Neuronal stem cell (in vitro differentiated cells): ENCODE measurements at regions not wholly inside any gene's neighbourhood (a gene's known extent, or its start where the extent isn't known, plus 50 kb on each side); places are given as distances from the start of the nearest gene placed in this dataset.

ENCODE experiments used
- DNase-seq: peaks from one replicate; pipeline ENCODE4 v3.0.0-alpha.2; 2013; ENCODE audit warnings: low spot score
- H2AFZ ChIP-seq: one replicate; pipeline ENCODE4 v1.6.1; 2013; ENCODE audit warnings: mild to moderate bottlenecking, low read length, inconsistent platforms
- H2AK5ac ChIP-seq: 2 replicates; pipeline ENCODE4 v1.6.1; 2013; ENCODE audit warnings: low read depth, mild to moderate bottlenecking, inconsistent platforms, low read length, moderate library complexity, mixed read lengths
- H2BK120ac ChIP-seq: 2 replicates; pipeline ENCODE4 v1.6.1; 2013; ENCODE audit warnings: low read depth, mild to moderate bottlenecking, inconsistent platforms, low read length, moderate library complexity, mixed read lengths
- H2BK12ac ChIP-seq: one replicate; pipeline ENCODE4 v1.6.1; 2013; ENCODE audit warnings: low read length, inconsistent platforms
- H2BK15ac ChIP-seq: 2 replicates; pipeline ENCODE4 v1.6.1; 2013; ENCODE audit warnings: mild to moderate bottlenecking, low read length, inconsistent platforms, mixed read lengths
- H2BK5ac ChIP-seq: one replicate; pipeline ENCODE4 v1.6.1; 2013; ENCODE audit warnings: inconsistent platforms, mild to moderate bottlenecking, low read length, moderate library complexity
- H3K14ac ChIP-seq: one replicate; pipeline ENCODE4 v1.6.1; 2013; ENCODE audit warnings: low read length, inconsistent platforms
- H3K18ac ChIP-seq: 2 replicates; pipeline ENCODE4 v1.6.1; 2013; ENCODE audit warnings: low read length, inconsistent platforms
- H3K23ac ChIP-seq: 2 replicates; pipeline ENCODE4 v1.6.1; 2013; ENCODE audit warnings: low read depth, mild to moderate bottlenecking, mixed read lengths, low read length, inconsistent platforms; ENCODE audit not compliant: poor library complexity
- H3K27ac ChIP-seq: replicated peaks from 3 replicates; pipeline ENCODE4 v1.5.1; 2013; ENCODE audit warnings: low read length, inconsistent platforms
- H3K27me3 ChIP-seq, 3 experiments: 2 replicates each; pipeline ENCODE4 v1.6.1; 2013; ENCODE audit warnings: low read length in 3 of 3, mild to moderate bottlenecking in 2 of 3, inconsistent platforms in 1 of 3, low read depth in 1 of 3, mixed read lengths in 1 of 3, moderate library complexity in 1 of 3; ENCODE audit not compliant: control insufficient read depth in 3 of 3, insufficient read depth in 3 of 3
- H3K36me3 ChIP-seq, 2 donors: replicated peaks in 1 of 2; 2 replicates each; pipeline ENCODE4 v1.6.1; 2013; ENCODE audit warnings: low read length in 2 of 2; ENCODE audit not compliant: control insufficient read depth in 2 of 2, insufficient read depth in 2 of 2
- H3K4ac ChIP-seq: 2 replicates; pipeline ENCODE4 v1.6.1; 2013; ENCODE audit warnings: inconsistent platforms, mild to moderate bottlenecking, low read length, moderate library complexity
- H3K4me1 ChIP-seq, 2 donors: 1 replicate in 1 of 2; 2 replicates in 1 of 2; pipeline ENCODE4 v1.6.1; 2013; ENCODE audit warnings: low read length in 2 of 2, low read depth in 1 of 2; ENCODE audit not compliant: control insufficient read depth in 2 of 2, insufficient read depth in 1 of 2
- H3K4me2 ChIP-seq: one replicate; pipeline ENCODE4 v1.6.1; 2013; ENCODE audit warnings: mild to moderate bottlenecking, low read length, inconsistent platforms; ENCODE audit not compliant: insufficient read depth, poor library complexity, severe bottlenecking
- H3K4me3 ChIP-seq, 2 donors: 2 replicates each; pipeline ENCODE4 v1.5.1; 2013; ENCODE audit warnings: low read length in 2 of 2, mild to moderate bottlenecking in 2 of 2, inconsistent platforms in 1 of 2, moderate library complexity in 1 of 2
- H3K79me1 ChIP-seq: one replicate; pipeline ENCODE4 v1.6.1; 2013; ENCODE audit warnings: low read depth, mild to moderate bottlenecking, inconsistent platforms, low read length, moderate library complexity
- H3K9ac ChIP-seq: one replicate; pipeline ENCODE4 v1.6.1; 2013; ENCODE audit warnings: mild to moderate bottlenecking, low read depth, low read length, inconsistent platforms; ENCODE audit not compliant: poor library complexity
- H3K9me3 ChIP-seq, 2 donors: replicated peaks in 1 of 2; 2 replicates each; pipeline versions ENCODE3 to v1.6.1; 2013; ENCODE audit warnings: low read length in 2 of 2, mild to moderate bottlenecking in 2 of 2, inconsistent platforms in 1 of 2, low read depth in 1 of 2, mixed read lengths in 1 of 2, moderate library complexity in 1 of 2; ENCODE audit not compliant: control insufficient read depth in 2 of 2, insufficient read depth in 1 of 2
- H4K8ac ChIP-seq: one replicate; pipeline ENCODE4 v1.6.1; 2013; ENCODE audit warnings: low read depth, mild to moderate bottlenecking, inconsistent platforms, low read length, moderate library complexity
- H4K91ac ChIP-seq: one replicate; pipeline ENCODE4 v1.6.1; 2013; ENCODE audit warnings: low read length, low read depth, mild to moderate bottlenecking, inconsistent platforms; ENCODE audit not compliant: poor library complexity
- WGBS, 2 donors: extraction: QIAGEN DNeasy Blood & Tissue Kit; methylation state at CpG; one replicate each; pipeline ENCODE4 v1.1.7; 2013; ENCODE audit warnings: missing lambda C conversion rate in 2 of 2, mixed read lengths in 1 of 2; ENCODE audit not compliant: insufficient read length in 2 of 2, insufficient replicate concordance in 1 of 2; ENCODE audit errors: extremely low coverage in 2 of 2; 5-methylcytosine and 5-hydroxymethylcytosine counted together

DNA sequence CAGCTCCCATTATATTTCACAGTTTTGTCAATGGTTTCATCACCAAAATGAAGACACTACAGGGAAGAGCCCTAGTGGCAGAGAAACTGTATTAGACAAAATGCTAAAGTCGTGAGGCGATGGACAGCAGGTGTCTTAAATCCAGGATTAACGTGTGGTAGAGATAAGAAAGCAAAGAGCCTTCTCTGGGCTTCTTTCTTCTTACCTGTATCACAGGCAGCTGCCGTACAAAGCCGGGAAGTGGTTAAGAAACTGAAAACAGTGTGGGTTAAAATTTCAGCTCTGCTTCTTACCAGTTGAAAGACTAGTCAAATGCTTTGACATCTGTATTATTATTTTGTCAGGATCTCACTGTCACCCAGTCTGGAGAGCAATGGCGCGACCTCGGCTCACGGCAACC lies 98.2 kb upstream of the NUDT7 start:
- Histone ChIP-seq H3K18ac (no peak overlapping the region), H2BK5ac (no peak overlapping the region), H3K4me3 (no peak overlapping the region), H3K79me1 (no peaks in the 10 kb centered on the region), H2BK120ac (no peak overlapping the region), H4K8ac (no peak overlapping the region), H3K27me3 (no peaks in the 10 kb centered on the region), H2AFZ (no peak overlapping the region), H2AK5ac (no peak overlapping the region), H3K14ac (no peak overlapping the region), H3K9me3 (no peaks in the 10 kb centered on the region), H3K4me1 (no peaks in the 10 kb centered on the region), H3K23ac (no peak overlapping the region), H4K91ac (no peak overlapping the region), H3K4ac (no peak overlapping the region), H3K9ac (no peak overlapping the region), H3K36me3 (no peaks in the 10 kb centered on the region), H2BK12ac (no peak overlapping the region), H2BK15ac (no peak overlapping the region), H3K4me2 (no peak overlapping the region), H3K27ac (no peak overlapping the region)
- no peak for DNase-seq
- WGBS, 2 donors: no CpG with 5 or more reads among the region's 9 CpGs

DNA sequence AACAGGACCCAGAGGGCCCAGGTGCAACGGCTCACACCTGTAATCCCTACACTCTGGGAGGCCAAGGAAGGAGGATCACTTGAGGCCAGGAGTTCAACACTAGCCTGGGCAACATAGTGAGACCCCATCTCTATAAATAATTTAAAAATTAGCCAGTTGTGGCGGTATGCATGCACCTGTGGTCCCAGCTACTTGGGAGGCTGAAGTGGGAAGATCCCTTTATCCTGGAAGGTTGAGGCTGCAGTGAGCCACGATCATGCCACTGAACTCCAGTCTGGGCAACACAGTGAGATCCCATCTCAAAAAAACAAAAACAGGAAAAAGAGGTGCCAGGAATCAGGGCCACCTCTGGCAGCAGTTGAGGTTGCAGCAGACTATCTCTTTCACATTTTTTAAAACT lies 85.7 kb upstream of the NUDT7 start:
- Histone ChIP-seq H3K9me3 (no peaks in the 10 kb centered on the region), H2AK5ac (no peak overlapping the region), H3K4me3 (no peak overlapping the region), H3K14ac (no peak overlapping the region), H2BK5ac (no peak overlapping the region), H4K91ac (no peak overlapping the region), H4K8ac (no peak overlapping the region), H3K4ac (no peak overlapping the region), H3K23ac (no peak overlapping the region), H2AFZ (no peak overlapping the region), H3K9ac (no peak overlapping the region), H3K4me2 (no peak overlapping the region), H3K27me3 (peaks cover 0 to 8% (median 0%) of the 10 kb centered on the region in 3 experiments), H3K27ac (no peak overlapping the region), H3K79me1 (no peaks in the 10 kb centered on the region), H2BK15ac (no peak overlapping the region), H2BK12ac (no peak overlapping the region), H3K4me1 (no peaks in the 10 kb centered on the region), H3K36me3 (no peaks in the 10 kb centered on the region), H3K18ac (no peak overlapping the region), H2BK120ac (no peak overlapping the region)
- no peak for DNase-seq
- WGBS, 2 donors: no CpG with 5 or more reads among the region's 3 CpGs

DNA sequence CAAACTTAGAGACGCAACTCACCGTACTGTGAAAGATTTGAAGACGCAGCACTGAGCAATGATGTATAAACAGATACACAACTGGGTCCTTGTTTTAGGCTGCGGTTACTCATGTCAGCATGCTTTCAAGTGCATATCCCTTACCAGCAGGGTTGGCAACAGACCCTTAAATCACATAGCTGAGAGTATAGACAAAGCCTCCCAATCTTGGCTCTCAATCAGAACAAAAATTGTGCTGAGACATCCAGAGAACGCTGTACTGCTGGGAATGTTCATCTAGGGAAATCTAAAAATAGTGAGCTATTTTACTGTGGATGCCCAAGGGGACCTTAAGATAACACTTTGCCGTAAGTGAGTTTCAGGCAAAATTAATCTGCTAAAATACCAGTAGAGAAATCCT lies 84.4 kb upstream of the NUDT7 start:
- WGBS, 2 donors: no CpG with 5 or more reads among the region's 6 CpGs
- no peak overlapping the region for H2AK5ac ChIP-seq
- peaks cover 0 to 13% (median 0%) of the 10 kb centered on the region in 3 experiments for H3K27me3 ChIP-seq
- H3K14ac ChIP-seq: no peak overlapping the region
- H3K4me1 ChIP-seq: no peaks in the 10 kb centered on the region
- H4K91ac ChIP-seq: no peak overlapping the region
- H3K23ac ChIP-seq: no peak overlapping the region
- no peak overlapping the region for H2BK15ac ChIP-seq
- H2BK120ac ChIP-seq: no peak overlapping the region
- no peaks in the 10 kb centered on the region for H3K36me3 ChIP-seq
- no peak overlapping the region for H2BK5ac ChIP-seq
- no peaks in the 10 kb centered on the region for H3K9me3 ChIP-seq
- no peaks in the 10 kb centered on the region for H3K79me1 ChIP-seq
- no peak for DNase-seq
- no peak overlapping the region for H2BK12ac ChIP-seq
- H2AFZ ChIP-seq: no peak overlapping the region
- H3K18ac ChIP-seq: no peak overlapping the region
- no peak overlapping the region for H3K4ac ChIP-seq
- H3K27ac ChIP-seq: no peak overlapping the region
- H4K8ac ChIP-seq: no peak overlapping the region
- H3K9ac ChIP-seq: no peak overlapping the region
- H3K4me3 ChIP-seq: no peak overlapping the region
- H3K4me2 ChIP-seq: no peak overlapping the region

DNA sequence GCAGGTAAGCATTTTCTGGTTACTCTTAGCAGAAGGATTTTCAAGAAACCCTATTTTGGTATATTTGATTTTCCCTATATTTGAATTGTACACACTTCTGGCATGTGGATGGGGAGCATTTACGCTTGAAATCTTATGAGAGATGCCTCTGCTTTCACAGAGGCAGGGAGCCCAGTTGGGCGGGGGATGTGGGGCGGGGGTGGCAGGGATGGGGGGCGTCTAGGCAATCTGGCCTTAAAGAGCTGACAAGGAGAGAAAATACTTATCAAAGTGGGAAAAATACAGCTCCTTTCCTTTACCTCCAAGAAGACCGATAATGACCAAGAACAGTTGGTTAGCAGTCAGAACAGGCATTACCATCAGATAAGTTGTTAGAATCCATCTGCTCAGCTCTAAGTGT lies 79.1 kb upstream of the NUDT7 start:
- Histone ChIP-seq H2BK5ac (no peak overlapping the region), H3K27ac (no peak overlapping the region), H3K36me3 (no peaks in the 10 kb centered on the region), H3K9ac (no peak overlapping the region), H3K79me1 (no peaks in the 10 kb centered on the region), H3K18ac (no peak overlapping the region), H3K4me1 (no peaks in the 10 kb centered on the region), H3K23ac (no peak overlapping the region), H2BK120ac (no peak overlapping the region), H3K14ac (no peak overlapping the region), H3K4me2 (no peak overlapping the region), H3K9me3 (no peaks in the 10 kb centered on the region), H2AK5ac (no peak overlapping the region), H4K8ac (no peak overlapping the region), H3K4ac (no peak overlapping the region), H2BK12ac (no peak overlapping the region), H3K4me3 (no peak overlapping the region), H3K27me3 (peaks cover 0 to 13% (median 0%) of the 10 kb centered on the region in 3 experiments), H4K91ac (no peak overlapping the region), H2AFZ (no peak overlapping the region), H2BK15ac (no peak overlapping the region)
- no CpG with 5 or more reads among the region's 5 CpGs for WGBS, 2 donors
- DNase-seq: no peak
